ENCODE measurements at regions not wholly inside any gene's neighbourhood (a gene's known extent, or its start where the extent isn't known, plus 50 kb on each side); places are given as distances from the start of the nearest gene placed in this dataset.

DNA sequence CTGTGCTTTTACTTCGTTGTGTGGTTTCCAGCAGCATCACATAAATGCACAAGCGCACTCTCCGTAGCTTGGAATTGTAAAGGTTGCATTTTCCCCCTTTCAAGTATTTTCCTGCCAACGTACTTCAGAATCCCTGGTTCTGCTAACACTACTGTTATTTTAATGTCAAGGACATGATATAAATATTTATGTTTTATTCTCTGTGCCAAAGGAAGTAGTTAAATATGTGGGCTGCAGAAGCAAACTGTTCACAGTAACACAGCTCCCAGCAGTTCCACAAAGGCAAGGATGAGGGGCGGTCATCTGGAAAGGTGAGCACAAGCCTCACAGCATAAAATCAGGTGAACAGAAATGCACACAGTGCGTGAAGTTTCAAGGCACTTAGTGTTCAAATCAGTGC is 85.3 kb upstream of the PDE10A start:
- DNase-seq (ENCODE audit: low spot score) = no peak
- TF ChIP-seq, protein P1, sequence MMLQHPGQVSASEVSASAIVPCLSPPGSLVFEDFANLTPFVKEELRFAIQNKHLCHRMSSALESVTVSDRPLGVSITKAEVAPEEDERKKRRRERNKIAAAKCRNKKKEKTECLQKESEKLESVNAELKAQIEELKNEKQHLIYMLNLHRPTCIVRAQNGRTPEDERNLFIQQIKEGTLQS (IDR thresholded peaks at IDR 0.05) = no peak
- no peak for TF ChIP-seq JUND (IDR thresholded peaks at IDR 0.05)
- no peak for TF ChIP-seq GABPA (IDR thresholded peaks at IDR 0.05 in 1 of 2, conservative IDR thresholded peaks at IDR 0.05 in 1 of 2)
- no peak for TF ChIP-seq HNF4A (conservative IDR thresholded peaks at IDR 0.05)
- TF ChIP-seq YY1 (IDR thresholded peaks at IDR 0.05) = no peak
- TF ChIP-seq FOXA2 (IDR thresholded peaks at IDR 0.05) = no peak
- no peak for TF ChIP-seq HNF4G (IDR thresholded peaks at IDR 0.05)
- TF ChIP-seq, protein P2, sequence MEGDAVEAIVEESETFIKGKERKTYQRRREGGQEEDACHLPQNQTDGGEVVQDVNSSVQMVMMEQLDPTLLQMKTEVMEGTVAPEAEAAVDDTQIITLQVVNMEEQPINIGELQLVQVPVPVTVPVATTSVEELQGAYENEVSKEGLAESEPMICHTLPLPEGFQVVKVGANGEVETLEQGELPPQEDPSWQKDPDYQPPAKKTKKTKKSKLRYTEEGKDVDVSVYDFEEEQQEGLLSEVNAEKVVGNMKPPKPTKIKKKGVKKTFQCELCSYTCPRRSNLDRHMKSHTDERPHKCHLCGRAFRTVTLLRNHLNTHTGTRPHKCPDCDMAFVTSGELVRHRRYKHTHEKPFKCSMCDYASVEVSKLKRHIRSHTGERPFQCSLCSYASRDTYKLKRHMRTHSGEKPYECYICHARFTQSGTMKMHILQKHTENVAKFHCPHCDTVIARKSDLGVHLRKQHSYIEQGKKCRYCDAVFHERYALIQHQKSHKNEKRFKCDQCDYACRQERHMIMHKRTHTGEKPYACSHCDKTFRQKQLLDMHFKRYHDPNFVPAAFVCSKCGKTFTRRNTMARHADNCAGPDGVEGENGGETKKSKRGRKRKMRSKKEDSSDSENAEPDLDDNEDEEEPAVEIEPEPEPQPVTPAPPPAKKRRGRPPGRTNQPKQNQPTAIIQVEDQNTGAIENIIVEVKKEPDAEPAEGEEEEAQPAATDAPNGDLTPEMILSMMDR (IDR thresholded peaks at IDR 0.05; ENCODE audit: low read depth, low read length, missing input control) = no peak
- TF ChIP-seq RAD21 (IDR thresholded peaks at IDR 0.05) = no peak
- no peak for TF ChIP-seq TAF1 (conservative IDR thresholded peaks at IDR 0.05)
- TF ChIP-seq, protein P3, sequence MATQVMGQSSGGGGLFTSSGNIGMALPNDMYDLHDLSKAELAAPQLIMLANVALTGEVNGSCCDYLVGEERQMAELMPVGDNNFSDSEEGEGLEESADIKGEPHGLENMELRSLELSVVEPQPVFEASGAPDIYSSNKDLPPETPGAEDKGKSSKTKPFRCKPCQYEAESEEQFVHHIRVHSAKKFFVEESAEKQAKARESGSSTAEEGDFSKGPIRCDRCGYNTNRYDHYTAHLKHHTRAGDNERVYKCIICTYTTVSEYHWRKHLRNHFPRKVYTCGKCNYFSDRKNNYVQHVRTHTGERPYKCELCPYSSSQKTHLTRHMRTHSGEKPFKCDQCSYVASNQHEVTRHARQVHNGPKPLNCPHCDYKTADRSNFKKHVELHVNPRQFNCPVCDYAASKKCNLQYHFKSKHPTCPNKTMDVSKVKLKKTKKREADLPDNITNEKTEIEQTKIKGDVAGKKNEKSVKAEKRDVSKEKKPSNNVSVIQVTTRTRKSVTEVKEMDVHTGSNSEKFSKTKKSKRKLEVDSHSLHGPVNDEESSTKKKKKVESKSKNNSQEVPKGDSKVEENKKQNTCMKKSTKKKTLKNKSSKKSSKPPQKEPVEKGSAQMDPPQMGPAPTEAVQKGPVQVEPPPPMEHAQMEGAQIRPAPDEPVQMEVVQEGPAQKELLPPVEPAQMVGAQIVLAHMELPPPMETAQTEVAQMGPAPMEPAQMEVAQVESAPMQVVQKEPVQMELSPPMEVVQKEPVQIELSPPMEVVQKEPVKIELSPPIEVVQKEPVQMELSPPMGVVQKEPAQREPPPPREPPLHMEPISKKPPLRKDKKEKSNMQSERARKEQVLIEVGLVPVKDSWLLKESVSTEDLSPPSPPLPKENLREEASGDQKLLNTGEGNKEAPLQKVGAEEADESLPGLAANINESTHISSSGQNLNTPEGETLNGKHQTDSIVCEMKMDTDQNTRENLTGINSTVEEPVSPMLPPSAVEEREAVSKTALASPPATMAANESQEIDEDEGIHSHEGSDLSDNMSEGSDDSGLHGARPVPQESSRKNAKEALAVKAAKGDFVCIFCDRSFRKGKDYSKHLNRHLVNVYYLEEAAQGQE (IDR thresholded peaks at IDR 0.05) = no peak
- TF ChIP-seq EGR1 (IDR thresholded peaks at IDR 0.05; ENCODE audit: low read depth in 2 of 2) = no peak
- no peak for TF ChIP-seq SP1 (IDR thresholded peaks at IDR 0.05)
- TF ChIP-seq RXRA (IDR thresholded peaks at IDR 0.05) = no peak
- TF ChIP-seq FOXA1 (IDR thresholded peaks at IDR 0.05) = no peak
- TF ChIP-seq NR2F2 (IDR thresholded peaks at IDR 0.05) = no peak
- TF ChIP-seq, protein P4, sequence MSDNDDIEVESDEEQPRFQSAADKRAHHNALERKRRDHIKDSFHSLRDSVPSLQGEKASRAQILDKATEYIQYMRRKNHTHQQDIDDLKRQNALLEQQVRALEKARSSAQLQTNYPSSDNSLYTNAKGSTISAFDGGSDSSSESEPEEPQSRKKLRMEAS (IDR thresholded peaks at IDR 0.05) = no peak
- TF ChIP-seq, protein P5, sequence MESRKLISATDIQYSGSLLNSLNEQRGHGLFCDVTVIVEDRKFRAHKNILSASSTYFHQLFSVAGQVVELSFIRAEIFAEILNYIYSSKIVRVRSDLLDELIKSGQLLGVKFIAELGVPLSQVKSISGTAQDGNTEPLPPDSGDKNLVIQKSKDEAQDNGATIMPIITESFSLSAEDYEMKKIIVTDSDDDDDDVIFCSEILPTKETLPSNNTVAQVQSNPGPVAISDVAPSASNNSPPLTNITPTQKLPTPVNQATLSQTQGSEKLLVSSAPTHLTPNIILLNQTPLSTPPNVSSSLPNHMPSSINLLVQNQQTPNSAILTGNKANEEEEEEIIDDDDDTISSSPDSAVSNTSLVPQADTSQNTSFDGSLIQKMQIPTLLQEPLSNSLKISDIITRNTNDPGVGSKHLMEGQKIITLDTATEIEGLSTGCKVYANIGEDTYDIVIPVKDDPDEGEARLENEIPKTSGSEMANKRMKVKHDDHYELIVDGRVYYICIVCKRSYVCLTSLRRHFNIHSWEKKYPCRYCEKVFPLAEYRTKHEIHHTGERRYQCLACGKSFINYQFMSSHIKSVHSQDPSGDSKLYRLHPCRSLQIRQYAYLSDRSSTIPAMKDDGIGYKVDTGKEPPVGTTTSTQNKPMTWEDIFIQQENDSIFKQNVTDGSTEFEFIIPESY (IDR thresholded peaks at IDR 0.05) = no peak
- Histone ChIP-seq H3K4me1 (ENCODE audit: control insufficient read depth in 4 of 4, insufficient read depth in 4 of 4, low read length in 3 of 4) (peaks cover 0 to 13% (median 3%) of the 10 kb centered on the region in 4 donors), H3K9ac (ENCODE audit: low read depth in 1 of 2, low read length in 2 of 2) (no peak overlapping the region), H3K27me3 (ENCODE audit: control insufficient read depth in 4 of 4, insufficient read depth in 4 of 4, low read length in 3 of 4) (no peaks in the 10 kb centered on the region), H3K36me3 (ENCODE audit: control insufficient read depth in 4 of 4, insufficient read depth in 3 of 4, low read depth in 1 of 4, low read length in 3 of 4) (no peaks in the 10 kb centered on the region), H3K9me3 (ENCODE audit: control insufficient read depth in 4 of 4, low read length in 3 of 4) (no peaks in the 10 kb centered on the region), H3K27ac (ENCODE audit: low read depth in 1 of 2, low read length in 2 of 2) (no peak overlapping the region), H3K4me3 (ENCODE audit: low read depth in 1 of 3, low read length in 3 of 3) (no peak overlapping the region)
- 85% methylated on average over 6 of the region's 6 CpGs for WGBS
